ENCODE measurements at regions not wholly inside any gene's neighbourhood (a gene's known extent, or its start where the extent isn't known, plus 50 kb on each side); places are given as distances from the start of the nearest gene placed in this dataset.
A peak's percentile ranks its signal among the peaks of the same experiment; 100 is the strongest.
"Not testable (repeated sequence)": the region's sequence is repeated elsewhere in the genome, so short reads cannot be mapped to it uniquely, and the experiment has no call there.

GRCh38 chr17:83204230-83204725 is 124.9 kb downstream of the METRNL start:
- Histone ChIP-seq H2BK5ac (ENCODE audit: low read depth, low read length, poor library complexity) (no peak overlapping the region), H4K91ac (ENCODE audit: low read depth, low read length) (no peak overlapping the region), H3K79me2 (ENCODE audit: control insufficient read depth, insufficient read depth, low read length, poor library complexity) (no peaks in the 10 kb centered on the region), H3K27ac (ENCODE audit: low read depth, low read length) (no peak overlapping the region), H3K36me3 (ENCODE audit: control insufficient read depth in 1 of 2, insufficient read depth in 2 of 2, low read length in 2 of 2) (no peaks in the 10 kb centered on the region), H2BK120ac (ENCODE audit: insufficient read depth, low read length, poor library complexity) (no peak overlapping the region), H3K9me3 (ENCODE audit: insufficient read depth, low read depth, low read length) (peaks cover 44% of the 10 kb centered on the region), H3K4ac (ENCODE audit: low read depth, low read length) (no peak overlapping the region), H2BK12ac (ENCODE audit: low read length) (no peak overlapping the region), H4K12ac (ENCODE audit: low read depth, low read length) (no peak overlapping the region), H3K9ac (ENCODE audit: low read length) (no peak overlapping the region), H4K8ac (ENCODE audit: low read depth, low read length) (no peak overlapping the region), H3K18ac (ENCODE audit: low read length) (no peak overlapping the region), H3K23ac (ENCODE audit: low read length) (no peak overlapping the region), H3K14ac (ENCODE audit: low read length) (no peak overlapping the region), H3K4me1 (ENCODE audit: control insufficient read depth in 1 of 2, insufficient read depth in 2 of 2, low read length in 2 of 2) (no peaks in the 10 kb centered on the region), H2AK5ac (ENCODE audit: low read length) (no peak overlapping the region), H3K27me3 (ENCODE audit: insufficient read depth, low read length) (no peaks in the 10 kb centered on the region), H2AFZ (ENCODE audit: insufficient read depth, low read length, poor library complexity) (no peak overlapping the region), H3K4me2 (ENCODE audit: low read length) (no peak overlapping the region), H3K79me1 (ENCODE audit: low read length) (no peaks in the 10 kb centered on the region), H3K4me3 (ENCODE audit: low read depth, low read length) (no peak overlapping the region)
- DNase-seq: no peak
- no CpG with 5 or more reads among the region's 9 CpGs for WGBS (ENCODE audit: extremely low coverage, insufficient coverage, insufficient read length)

GRCh38 chr17:83204736-83205386 is 125.5 kb downstream of the METRNL start:
- H3K4me3 ChIP-seq (ENCODE audit: low read depth, low read length); H4K8ac ChIP-seq (ENCODE audit: low read depth, low read length); H2BK120ac ChIP-seq (ENCODE audit: insufficient read depth, low read length, poor library complexity); H3K4ac ChIP-seq (ENCODE audit: low read depth, low read length); H2BK5ac ChIP-seq (ENCODE audit: low read depth, low read length, poor library complexity); H2BK12ac ChIP-seq (ENCODE audit: low read length); H3K27me3 ChIP-seq (ENCODE audit: insufficient read depth, low read length); H2AK5ac ChIP-seq (ENCODE audit: low read length); DNase-seq; H2AFZ ChIP-seq (ENCODE audit: insufficient read depth, low read length, poor library complexity); H3K36me3 ChIP-seq (ENCODE audit: control insufficient read depth in 1 of 2, insufficient read depth in 2 of 2, low read length in 2 of 2); H3K79me1 ChIP-seq (ENCODE audit: low read length); H4K91ac ChIP-seq (ENCODE audit: low read depth, low read length); H3K4me1 ChIP-seq (ENCODE audit: control insufficient read depth in 1 of 2, insufficient read depth in 2 of 2, low read length in 2 of 2); H3K18ac ChIP-seq (ENCODE audit: low read length); H3K4me2 ChIP-seq (ENCODE audit: low read length); H3K79me2 ChIP-seq (ENCODE audit: control insufficient read depth, insufficient read depth, low read length, poor library complexity); H3K14ac ChIP-seq (ENCODE audit: low read length); H3K9ac ChIP-seq (ENCODE audit: low read length); H4K12ac ChIP-seq (ENCODE audit: low read depth, low read length); H3K27ac ChIP-seq (ENCODE audit: low read depth, low read length); H3K23ac ChIP-seq (ENCODE audit: low read length): not testable (repeated sequence)
- no CpG with 5 or more reads among the region's 33 CpGs for WGBS (ENCODE audit: extremely low coverage, insufficient coverage, insufficient read length)
- H3K9me3 ChIP-seq (ENCODE audit: insufficient read depth, low read depth, low read length): peaks cover 41% of the 10 kb centered on the region

GRCh38 chr17:83205387-83206035 is 126.1 kb downstream of the METRNL start:
- H3K27ac ChIP-seq (ENCODE audit: low read depth, low read length); H3K18ac ChIP-seq (ENCODE audit: low read length); H3K23ac ChIP-seq (ENCODE audit: low read length); H2AK5ac ChIP-seq (ENCODE audit: low read length); H3K9ac ChIP-seq (ENCODE audit: low read length); H3K36me3 ChIP-seq (ENCODE audit: control insufficient read depth in 1 of 2, insufficient read depth in 2 of 2, low read length in 2 of 2); H3K79me1 ChIP-seq (ENCODE audit: low read length); H2BK120ac ChIP-seq (ENCODE audit: insufficient read depth, low read length, poor library complexity); H4K91ac ChIP-seq (ENCODE audit: low read depth, low read length); H4K8ac ChIP-seq (ENCODE audit: low read depth, low read length); H3K4me2 ChIP-seq (ENCODE audit: low read length); H3K4me3 ChIP-seq (ENCODE audit: low read depth, low read length); H4K12ac ChIP-seq (ENCODE audit: low read depth, low read length); H2BK12ac ChIP-seq (ENCODE audit: low read length); H2BK5ac ChIP-seq (ENCODE audit: low read depth, low read length, poor library complexity); H2AFZ ChIP-seq (ENCODE audit: insufficient read depth, low read length, poor library complexity); H3K27me3 ChIP-seq (ENCODE audit: insufficient read depth, low read length); H3K4me1 ChIP-seq (ENCODE audit: control insufficient read depth in 1 of 2, insufficient read depth in 2 of 2, low read length in 2 of 2); H3K14ac ChIP-seq (ENCODE audit: low read length); H3K79me2 ChIP-seq (ENCODE audit: control insufficient read depth, insufficient read depth, low read length, poor library complexity); H3K4ac ChIP-seq (ENCODE audit: low read depth, low read length): not testable (repeated sequence)
- DNase-seq: peak; percentile 13 to 58
- H3K9me3 ChIP-seq (ENCODE audit: insufficient read depth, low read depth, low read length): peaks cover 35% of the 10 kb centered on the region
- no CpG with 5 or more reads among the region's 50 CpGs for WGBS (ENCODE audit: extremely low coverage, insufficient coverage, insufficient read length)

- H3K36me3 ChIP-seq (ENCODE audit: control insufficient read depth in 1 of 2, insufficient read depth in 2 of 2, low read length in 2 of 2); H2AFZ ChIP-seq (ENCODE audit: insufficient read depth, low read length, poor library complexity); H4K91ac ChIP-seq (ENCODE audit: low read depth, low read length); H4K8ac ChIP-seq (ENCODE audit: low read depth, low read length); H2BK120ac ChIP-seq (ENCODE audit: insufficient read depth, low read length, poor library complexity); H2BK12ac ChIP-seq (ENCODE audit: low read length); H3K4me3 ChIP-seq (ENCODE audit: low read depth, low read length); H3K4me1 ChIP-seq (ENCODE audit: control insufficient read depth in 1 of 2, insufficient read depth in 2 of 2, low read length in 2 of 2); DNase-seq; H2BK5ac ChIP-seq (ENCODE audit: low read depth, low read length, poor library complexity); H3K27me3 ChIP-seq (ENCODE audit: insufficient read depth, low read length); H3K79me2 ChIP-seq (ENCODE audit: control insufficient read depth, insufficient read depth, low read length, poor library complexity); H3K14ac ChIP-seq (ENCODE audit: low read length); H3K27ac ChIP-seq (ENCODE audit: low read depth, low read length); H3K4ac ChIP-seq (ENCODE audit: low read depth, low read length); H3K18ac ChIP-seq (ENCODE audit: low read length); H2AK5ac ChIP-seq (ENCODE audit: low read length); H4K12ac ChIP-seq (ENCODE audit: low read depth, low read length); H3K4me2 ChIP-seq (ENCODE audit: low read length); H3K9ac ChIP-seq (ENCODE audit: low read length); H3K79me1 ChIP-seq (ENCODE audit: low read length); H3K23ac ChIP-seq (ENCODE audit: low read length): not testable (repeated sequence)
- no CpG with 5 or more reads among the region's 3 CpGs for WGBS (ENCODE audit: extremely low coverage, insufficient coverage, insufficient read length)
- H3K9me3 ChIP-seq (ENCODE audit: insufficient read depth, low read depth, low read length): peaks cover 32% of the 10 kb centered on the region
Observed at GRCh38 chr17:83206036-83206394, 126.6 kb downstream of the METRNL start.
